ENCODE measurements at regions not wholly inside any gene's neighbourhood (a gene's known extent, or its start where the extent isn't known, plus 50 kb on each side); places are given as distances from the start of the nearest gene placed in this dataset.

DNA sequence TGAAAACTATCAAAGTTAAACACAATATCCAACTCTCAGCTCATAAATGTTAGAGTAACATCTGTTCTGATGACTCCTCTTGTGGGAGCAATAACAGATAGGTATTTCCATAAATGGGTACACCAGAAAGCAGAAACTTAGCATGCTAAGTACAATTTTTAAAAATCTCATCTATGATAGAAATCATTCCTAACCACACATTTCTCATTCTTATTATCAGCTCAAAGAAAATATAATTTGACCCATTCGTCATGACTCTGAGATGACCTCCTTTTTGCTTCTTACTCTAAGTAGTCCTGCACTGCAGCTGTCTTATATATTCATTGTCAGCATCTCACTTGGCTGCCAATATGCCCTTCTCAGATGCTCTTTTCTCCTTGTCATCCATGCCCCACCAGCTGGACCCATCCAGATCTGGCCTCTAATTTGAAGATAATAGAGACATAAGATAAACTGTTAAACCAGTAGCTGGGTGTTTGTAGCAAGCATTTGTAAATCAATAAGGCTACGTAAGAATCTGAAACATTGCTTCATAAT is 298.3 kb downstream of the KCNS3 start:
- intact Hi-C loops (cut with DNase I), result no loop called here
- H3K27ac ChIP-seq, result no peak overlapping the region
- DNase-seq, result no peak
- H3K36me3 ChIP-seq, result no peaks in the 10 kb centered on the region
- 76 to 82% (median 77%) methylated on average over 2 of the region's 2 CpGs for WGBS, 3 donors
- TF ChIP-seq EP300 (IDR thresholded peaks at IDR 0.05) (no peak), POLR2A (IDR thresholded peaks at IDR 0.05) (no peak)
- TF ChIP-seq, protein P1, sequence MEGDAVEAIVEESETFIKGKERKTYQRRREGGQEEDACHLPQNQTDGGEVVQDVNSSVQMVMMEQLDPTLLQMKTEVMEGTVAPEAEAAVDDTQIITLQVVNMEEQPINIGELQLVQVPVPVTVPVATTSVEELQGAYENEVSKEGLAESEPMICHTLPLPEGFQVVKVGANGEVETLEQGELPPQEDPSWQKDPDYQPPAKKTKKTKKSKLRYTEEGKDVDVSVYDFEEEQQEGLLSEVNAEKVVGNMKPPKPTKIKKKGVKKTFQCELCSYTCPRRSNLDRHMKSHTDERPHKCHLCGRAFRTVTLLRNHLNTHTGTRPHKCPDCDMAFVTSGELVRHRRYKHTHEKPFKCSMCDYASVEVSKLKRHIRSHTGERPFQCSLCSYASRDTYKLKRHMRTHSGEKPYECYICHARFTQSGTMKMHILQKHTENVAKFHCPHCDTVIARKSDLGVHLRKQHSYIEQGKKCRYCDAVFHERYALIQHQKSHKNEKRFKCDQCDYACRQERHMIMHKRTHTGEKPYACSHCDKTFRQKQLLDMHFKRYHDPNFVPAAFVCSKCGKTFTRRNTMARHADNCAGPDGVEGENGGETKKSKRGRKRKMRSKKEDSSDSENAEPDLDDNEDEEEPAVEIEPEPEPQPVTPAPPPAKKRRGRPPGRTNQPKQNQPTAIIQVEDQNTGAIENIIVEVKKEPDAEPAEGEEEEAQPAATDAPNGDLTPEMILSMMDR (IDR thresholded peaks at IDR 0.05), result no peak
- no peaks in the 10 kb centered on the region for H3K27me3 ChIP-seq
- H3K9me3 ChIP-seq, result no peaks in the 10 kb centered on the region
- H3K4me1 ChIP-seq (ENCODE audit: insufficient read depth), result no peaks in the 10 kb centered on the region
- no peak overlapping the region for H3K4me3 ChIP-seq

DNA sequence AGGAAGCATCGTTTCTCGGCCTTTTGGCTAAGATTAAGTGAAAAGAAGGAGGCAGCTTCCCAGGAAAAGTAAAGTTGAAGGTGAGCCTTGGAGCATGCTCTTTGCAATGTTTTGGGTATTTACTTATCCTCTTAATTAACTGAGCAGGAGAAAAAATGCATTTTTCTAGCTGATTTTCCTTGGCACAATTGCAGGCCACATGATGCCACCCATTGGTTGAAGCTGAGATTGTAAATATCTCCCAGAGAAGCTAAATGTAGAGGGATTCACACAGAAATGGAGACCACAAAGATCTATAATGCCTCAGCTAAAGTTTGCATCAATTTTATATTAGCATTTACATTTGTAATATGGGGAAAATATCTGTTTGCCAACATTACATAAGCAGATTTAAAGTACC is 294.1 kb downstream of the KCNS3 start:
- WGBS, 3 donors, result 70 to 83% (median 80%) methylated on average over 2 of the region's 2 CpGs
- intact Hi-C loops (cut with DNase I), result no loop called here
- no peaks in the 10 kb centered on the region for H3K4me1 ChIP-seq (ENCODE audit: insufficient read depth)
- no peaks in the 10 kb centered on the region for H3K9me3 ChIP-seq
- H3K36me3 ChIP-seq, result no peaks in the 10 kb centered on the region
- H3K27me3 ChIP-seq, result no peaks in the 10 kb centered on the region
- no peak overlapping the region for H3K27ac ChIP-seq
- DNase-seq, result no peak
- no peak overlapping the region for H3K4me3 ChIP-seq
- no peak for TF ChIP-seq POLR2A (IDR thresholded peaks at IDR 0.05)

DNA sequence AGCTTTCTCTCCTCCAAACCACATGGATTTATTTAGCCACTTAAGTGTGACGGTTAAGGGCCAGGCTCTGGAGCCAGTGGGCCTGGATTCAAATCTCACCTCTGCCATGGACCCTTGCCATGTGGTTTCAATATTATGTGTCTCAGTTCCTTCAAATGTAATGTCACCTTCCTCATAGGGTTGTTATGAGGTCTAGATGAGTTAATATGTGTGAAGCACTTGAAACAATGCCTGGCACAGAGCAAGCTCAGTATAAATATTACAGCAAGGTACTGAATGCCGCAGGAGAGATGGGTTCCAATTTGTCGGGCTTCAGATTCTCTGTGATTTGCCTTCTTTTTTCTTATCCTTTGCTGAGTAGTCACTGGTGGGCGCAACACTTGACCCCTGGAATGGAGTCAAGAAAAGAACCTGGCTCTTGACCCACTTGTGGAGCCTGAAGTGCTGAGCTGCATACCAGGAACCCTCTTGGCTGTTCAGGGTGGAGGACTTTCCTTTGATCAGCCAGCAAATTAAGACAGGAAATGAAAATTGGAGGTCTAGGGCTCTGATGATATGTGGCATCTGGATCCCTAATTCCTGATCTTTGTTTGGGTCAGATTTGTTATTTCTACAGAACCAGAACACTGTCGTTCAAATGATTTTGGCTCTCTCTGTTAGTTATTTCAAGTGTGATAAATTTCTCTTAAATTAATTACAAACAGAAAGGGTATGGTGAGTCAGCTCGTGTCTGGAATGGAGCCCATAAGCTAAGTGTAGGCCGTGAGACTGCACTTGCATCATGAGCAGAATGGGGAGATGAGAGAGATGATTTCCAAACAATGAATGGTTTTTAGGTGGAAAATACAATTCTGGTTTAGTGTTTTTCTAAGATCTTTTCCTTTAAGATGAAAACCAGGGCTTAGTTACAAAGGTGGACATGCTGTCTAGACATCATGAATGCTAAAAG is 293.0 kb downstream of the KCNS3 start:
- Histone ChIP-seq H3K27me3 (no peaks in the 10 kb centered on the region), H3K9me3 (no peaks in the 10 kb centered on the region), H3K4me1 (ENCODE audit: insufficient read depth) (no peaks in the 10 kb centered on the region), H3K36me3 (no peaks in the 10 kb centered on the region), H3K4me3 (no peak overlapping the region), H3K27ac (no peak overlapping the region)
- no peak for TF ChIP-seq POLR2A (IDR thresholded peaks at IDR 0.05)
- TF ChIP-seq, protein P1 (IDR thresholded peaks at IDR 0.05), result no peak
- TF ChIP-seq EP300 (IDR thresholded peaks at IDR 0.05), result no peak
- intact Hi-C loops (cut with DNase I), result no loop called here
- DNase-seq, result no peak
- 59 to 63% (median 63%) methylated on average over 7 of the region's 7 CpGs for WGBS, 3 donors

DNA sequence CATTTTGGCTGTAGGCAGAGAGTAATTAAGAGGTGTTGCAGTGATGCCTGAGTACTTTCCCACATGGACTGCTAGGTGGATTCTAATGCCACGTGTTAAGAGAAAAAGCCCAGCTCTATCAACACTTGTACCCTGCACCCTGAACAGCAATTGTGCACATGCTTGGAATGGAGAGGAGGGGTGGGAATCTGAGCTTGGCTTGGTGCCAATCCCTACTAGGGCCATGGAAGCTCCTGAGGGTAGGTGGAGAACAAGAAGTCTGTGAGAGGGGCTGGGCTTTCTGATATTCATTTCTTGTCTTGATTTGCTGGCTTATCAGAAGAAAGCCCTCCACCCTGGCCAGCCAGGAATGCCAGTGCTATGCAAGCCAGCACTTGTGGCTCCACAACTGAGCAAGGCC is 292.2 kb downstream of the KCNS3 start:
- Histone ChIP-seq H3K9me3 (no peaks in the 10 kb centered on the region), H3K36me3 (no peaks in the 10 kb centered on the region), H3K27me3 (no peaks in the 10 kb centered on the region), H3K4me3 (no peak overlapping the region), H3K4me1 (ENCODE audit: insufficient read depth) (no peaks in the 10 kb centered on the region), H3K27ac (no peak overlapping the region)
- WGBS, 3 donors, result 83 to 91% (median 85%) methylated on average over 1 of the region's 1 CpG
- intact Hi-C loops (cut with DNase I), result no loop called here
- DNase-seq, result no peak
- TF ChIP-seq EP300 (IDR thresholded peaks at IDR 0.05) (no peak), POLR2A (IDR thresholded peaks at IDR 0.05) (no peak)
- TF ChIP-seq, protein P1 (IDR thresholded peaks at IDR 0.05), result no peak

DNA sequence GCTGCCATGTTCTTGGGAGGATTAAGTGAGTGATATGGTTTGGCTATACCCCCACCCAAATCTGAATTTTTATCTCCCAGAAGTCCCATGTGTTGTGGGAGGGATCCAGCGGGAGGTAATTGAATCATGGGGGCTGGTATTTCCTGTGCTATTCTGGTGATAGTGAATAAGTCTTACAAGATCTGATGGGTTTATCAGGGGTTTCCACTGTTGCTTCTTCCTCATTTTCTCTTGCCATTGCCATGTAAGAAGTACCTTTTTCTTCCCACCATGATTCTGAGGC is 291.4 kb downstream of the KCNS3 start:
- intact Hi-C loops (cut with DNase I), result no loop called here
- H3K36me3 ChIP-seq, result no peaks in the 10 kb centered on the region
- no peaks in the 10 kb centered on the region for H3K9me3 ChIP-seq
- DNase-seq, result no peak
- H3K4me1 ChIP-seq (ENCODE audit: insufficient read depth), result no peaks in the 10 kb centered on the region
- TF ChIP-seq POLR2A (IDR thresholded peaks at IDR 0.05) (no peak), EP300 (IDR thresholded peaks at IDR 0.05) (no peak)
- TF ChIP-seq, protein P1 (IDR thresholded peaks at IDR 0.05), result no peak
- no peaks in the 10 kb centered on the region for H3K27me3 ChIP-seq
- 66 to 70% (median 69%) methylated on average over 1 of the region's 1 CpG for WGBS, 3 donors
- H3K27ac ChIP-seq, result no peak overlapping the region
- no peak overlapping the region for H3K4me3 ChIP-seq

All from ovary (tissue), 7 donors.